Kidney capillary endothelial cell (primary cell): ENCODE measurements at regions not wholly inside any gene's neighbourhood (a gene's known extent, or its start where the extent isn't known, plus 50 kb on each side); places are given as distances from the start of the nearest gene placed in this dataset.
"Not testable (repeated sequence)": the region's sequence is repeated elsewhere in the genome, so short reads cannot be mapped to it uniquely, and the experiment has no call there.

ENCODE experiments used
- DNase-seq: peaks from one replicate; pipeline ENCODE4 v3.0.0-alpha.2; 2018; ENCODE audit warnings: low spot score

- no peak for DNase-seq
These were observed 265.7 kb downstream of the FAM170A start for GRCh38 chr5:119895066-119895465.

- DNase-seq, result no peak
These were observed 267.6 kb downstream of the FAM170A start for GRCh38 chr5:119896826-119897536.

GRCh38 chr5:119897537-119898370 lies 268.4 kb downstream of the FAM170A start:
- no peak for DNase-seq

GRCh38 chr5:119899981-119900380 lies 270.6 kb downstream of the FAM170A start:
- no peak for DNase-seq

- DNase-seq, result no peak
These were observed 273.2 kb downstream of the FAM170A start for GRCh38 chr5:119902593-119902992.

GRCh38 chr5:119913425-119913824 lies 284.1 kb downstream of the FAM170A start:
- no peak for DNase-seq

GRCh38 chr5:119919279-119919678 lies 289.9 kb downstream of the FAM170A start:
- no peak for DNase-seq

GRCh38 chr5:119926301-119926700 lies 296.9 kb downstream of the FAM170A start:
- no peak for DNase-seq

GRCh38 chr5:119928974-119929373 lies 299.6 kb downstream of the FAM170A start:
- DNase-seq, result no peak

- DNase-seq, result no peak
These were observed 301.1 kb downstream of the FAM170A start for GRCh38 chr5:119930490-119930889.

- DNase-seq, result no peak
These were observed 313.8 kb downstream of the FAM170A start for GRCh38 chr5:119943148-119943547.

GRCh38 chr5:119945691-119946090 lies 316.3 kb downstream of the FAM170A start:
- no peak for DNase-seq

- no peak for DNase-seq
These were observed 318.8 kb downstream of the FAM170A start for GRCh38 chr5:119948162-119948561.

GRCh38 chr5:119949426-119949999 lies 320.2 kb downstream of the FAM170A start:
- no peak for DNase-seq

- no peak for DNase-seq
These were observed 322.1 kb downstream of the FAM170A start for GRCh38 chr5:119951330-119951934.

GRCh38 chr5:119953474-119953873 lies 324.1 kb downstream of the FAM170A start:
- DNase-seq, result no peak

- DNase-seq, result no peak
These were observed 324.7 kb downstream of the FAM170A start for GRCh38 chr5:119954106-119954505.

- DNase-seq, result no peak
These were observed 332.6 kb downstream of the FAM170A start for GRCh38 chr5:119961993-119962392.

- no peak for DNase-seq
These were observed 336.7 kb downstream of the FAM170A start for GRCh38 chr5:119966028-119966427.

- DNase-seq, result no peak
These were observed 339.3 kb downstream of the FAM170A start for GRCh38 chr5:119968690-119969089.

GRCh38 chr5:119987077-119987476 lies 357.7 kb downstream of the FAM170A start:
- not testable (repeated sequence) for DNase-seq

- no peak for DNase-seq
These were observed 362.3 kb downstream of the FAM170A start for GRCh38 chr5:119991625-119992024.

- DNase-seq, result no peak
These were observed 366.8 kb downstream of the FAM170A start for GRCh38 chr5:119996128-119996527.
